ENCODE measurements at regions not wholly inside any gene's neighbourhood (a gene's known extent, or its start where the extent isn't known, plus 50 kb on each side); places are given as distances from the start of the nearest gene placed in this dataset.

DNA sequence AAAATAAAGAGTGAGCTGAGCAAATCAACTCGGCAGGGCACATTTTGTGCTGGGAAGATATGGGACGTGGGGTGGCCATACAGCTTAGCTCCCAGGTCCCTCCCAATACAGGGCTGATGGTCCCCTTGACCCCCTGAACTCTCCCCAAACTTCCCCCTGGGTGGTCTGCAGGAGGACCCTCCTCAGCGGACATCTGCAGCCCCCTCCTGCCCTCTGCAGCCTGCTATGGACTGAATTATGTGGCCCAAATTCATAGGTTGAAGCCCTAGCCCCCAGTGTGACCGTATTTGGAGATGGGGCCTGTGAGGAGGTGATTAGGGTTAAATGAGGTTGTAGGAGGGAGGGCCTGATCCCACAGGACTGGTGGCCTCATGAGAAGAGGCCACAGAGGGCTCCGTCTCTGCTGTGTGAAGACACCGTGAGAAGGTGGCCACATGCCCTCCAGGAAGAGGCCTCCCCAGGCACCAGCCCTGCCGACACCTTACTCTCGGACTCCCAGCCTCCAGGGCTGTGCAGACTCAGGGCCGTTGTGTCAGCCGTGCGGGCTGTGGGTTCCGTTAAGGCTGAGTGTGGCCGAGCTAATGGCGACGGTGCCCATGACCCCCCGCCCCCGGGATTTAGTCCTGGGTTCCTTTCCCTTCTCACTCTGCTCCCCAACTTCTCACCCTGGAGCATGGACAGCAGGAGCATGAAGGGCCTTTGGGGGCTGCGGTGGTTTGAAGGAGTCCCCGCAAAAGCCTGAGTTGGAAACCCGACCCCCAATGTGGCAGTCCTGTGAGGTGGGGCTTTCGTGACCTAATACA lies 1042.8 kb downstream of the BRD1 start:
- Histone ChIP-seq H3K4me3 (replicated peaks in 1 of 3; ENCODE audit: insufficient read depth in 1 of 3, low read depth in 2 of 3, low read length in 3 of 3) (no peak overlapping the region), H3K27me3 (ENCODE audit: control insufficient read depth in 1 of 2, insufficient read depth in 2 of 2, low read length in 2 of 2) (no peaks in the 10 kb centered on the region), H3K9ac (ENCODE audit: insufficient read depth, low read depth, low read length) (no peak overlapping the region), H3K79me2 (ENCODE audit: insufficient read depth, low read length) (no peaks in the 10 kb centered on the region), H3K9me3 (ENCODE audit: low read length) (no peaks in the 10 kb centered on the region), H3K4me1 (ENCODE audit: insufficient read depth, low read length) (peaks cover 38% of the 10 kb centered on the region), H4K20me1 (ENCODE audit: insufficient read depth, low read length) (no peaks in the 10 kb centered on the region), H3K4me2 (ENCODE audit: low read depth, low read length) (no peak overlapping the region), H3K27ac (ENCODE audit: extremely low read length, insufficient read depth, low read length) (no peak overlapping the region), H2AFZ (ENCODE audit: low read length) (no peak overlapping the region), H3K36me3 (replicated peaks in 1 of 2; ENCODE audit: control insufficient read depth in 1 of 2, insufficient read depth in 2 of 2, low read length in 2 of 2) (no peaks in the 10 kb centered on the region)
- in situ Hi-C loops (cut with HindIII; ENCODE audit: extremely low pct_ligation_motif_present, low pct_unique_long_range_greater_than_20kb) (no loop called here), intact Hi-C loops (cut with micrococcal nuclease; ENCODE audit: unreplicated experiment) (no loop called here)
- WGBS (ENCODE audit: low lambda C conversion rate): 83% methylated on average over 15 of the region's 21 CpGs
- CTCF ChIA-PET (ENCODE audit: low intra/inter-chr PET ratio, low total read pairs): no interaction called here
- FAIRE-seq (no peak), ATAC-seq (no peak), DNase-seq (ENCODE audit: low spot score) (no peak)
- BruUV-seq (replicated peaks): no TSS peak
- POLR2A ChIA-PET: no interaction called here
- no peak for TF ChIP-seq ZNF234 (CRISPR knock-in tag; conservative IDR thresholded peaks at IDR 0.05)
- TF ChIP-seq ZNF101 (CRISPR knock-in tag; IDR thresholded peaks at IDR 0.05; ENCODE audit: borderline replicate concordance, low read depth): no peak
- no peak for TF ChIP-seq ZNF318 (CRISPR knock-in tag; IDR thresholded peaks at IDR 0.05)
- TF ChIP-seq ZNF7 (CRISPR knock-in tag; IDR thresholded peaks at IDR 0.05): no peak
- TF ChIP-seq, protein P1, sequence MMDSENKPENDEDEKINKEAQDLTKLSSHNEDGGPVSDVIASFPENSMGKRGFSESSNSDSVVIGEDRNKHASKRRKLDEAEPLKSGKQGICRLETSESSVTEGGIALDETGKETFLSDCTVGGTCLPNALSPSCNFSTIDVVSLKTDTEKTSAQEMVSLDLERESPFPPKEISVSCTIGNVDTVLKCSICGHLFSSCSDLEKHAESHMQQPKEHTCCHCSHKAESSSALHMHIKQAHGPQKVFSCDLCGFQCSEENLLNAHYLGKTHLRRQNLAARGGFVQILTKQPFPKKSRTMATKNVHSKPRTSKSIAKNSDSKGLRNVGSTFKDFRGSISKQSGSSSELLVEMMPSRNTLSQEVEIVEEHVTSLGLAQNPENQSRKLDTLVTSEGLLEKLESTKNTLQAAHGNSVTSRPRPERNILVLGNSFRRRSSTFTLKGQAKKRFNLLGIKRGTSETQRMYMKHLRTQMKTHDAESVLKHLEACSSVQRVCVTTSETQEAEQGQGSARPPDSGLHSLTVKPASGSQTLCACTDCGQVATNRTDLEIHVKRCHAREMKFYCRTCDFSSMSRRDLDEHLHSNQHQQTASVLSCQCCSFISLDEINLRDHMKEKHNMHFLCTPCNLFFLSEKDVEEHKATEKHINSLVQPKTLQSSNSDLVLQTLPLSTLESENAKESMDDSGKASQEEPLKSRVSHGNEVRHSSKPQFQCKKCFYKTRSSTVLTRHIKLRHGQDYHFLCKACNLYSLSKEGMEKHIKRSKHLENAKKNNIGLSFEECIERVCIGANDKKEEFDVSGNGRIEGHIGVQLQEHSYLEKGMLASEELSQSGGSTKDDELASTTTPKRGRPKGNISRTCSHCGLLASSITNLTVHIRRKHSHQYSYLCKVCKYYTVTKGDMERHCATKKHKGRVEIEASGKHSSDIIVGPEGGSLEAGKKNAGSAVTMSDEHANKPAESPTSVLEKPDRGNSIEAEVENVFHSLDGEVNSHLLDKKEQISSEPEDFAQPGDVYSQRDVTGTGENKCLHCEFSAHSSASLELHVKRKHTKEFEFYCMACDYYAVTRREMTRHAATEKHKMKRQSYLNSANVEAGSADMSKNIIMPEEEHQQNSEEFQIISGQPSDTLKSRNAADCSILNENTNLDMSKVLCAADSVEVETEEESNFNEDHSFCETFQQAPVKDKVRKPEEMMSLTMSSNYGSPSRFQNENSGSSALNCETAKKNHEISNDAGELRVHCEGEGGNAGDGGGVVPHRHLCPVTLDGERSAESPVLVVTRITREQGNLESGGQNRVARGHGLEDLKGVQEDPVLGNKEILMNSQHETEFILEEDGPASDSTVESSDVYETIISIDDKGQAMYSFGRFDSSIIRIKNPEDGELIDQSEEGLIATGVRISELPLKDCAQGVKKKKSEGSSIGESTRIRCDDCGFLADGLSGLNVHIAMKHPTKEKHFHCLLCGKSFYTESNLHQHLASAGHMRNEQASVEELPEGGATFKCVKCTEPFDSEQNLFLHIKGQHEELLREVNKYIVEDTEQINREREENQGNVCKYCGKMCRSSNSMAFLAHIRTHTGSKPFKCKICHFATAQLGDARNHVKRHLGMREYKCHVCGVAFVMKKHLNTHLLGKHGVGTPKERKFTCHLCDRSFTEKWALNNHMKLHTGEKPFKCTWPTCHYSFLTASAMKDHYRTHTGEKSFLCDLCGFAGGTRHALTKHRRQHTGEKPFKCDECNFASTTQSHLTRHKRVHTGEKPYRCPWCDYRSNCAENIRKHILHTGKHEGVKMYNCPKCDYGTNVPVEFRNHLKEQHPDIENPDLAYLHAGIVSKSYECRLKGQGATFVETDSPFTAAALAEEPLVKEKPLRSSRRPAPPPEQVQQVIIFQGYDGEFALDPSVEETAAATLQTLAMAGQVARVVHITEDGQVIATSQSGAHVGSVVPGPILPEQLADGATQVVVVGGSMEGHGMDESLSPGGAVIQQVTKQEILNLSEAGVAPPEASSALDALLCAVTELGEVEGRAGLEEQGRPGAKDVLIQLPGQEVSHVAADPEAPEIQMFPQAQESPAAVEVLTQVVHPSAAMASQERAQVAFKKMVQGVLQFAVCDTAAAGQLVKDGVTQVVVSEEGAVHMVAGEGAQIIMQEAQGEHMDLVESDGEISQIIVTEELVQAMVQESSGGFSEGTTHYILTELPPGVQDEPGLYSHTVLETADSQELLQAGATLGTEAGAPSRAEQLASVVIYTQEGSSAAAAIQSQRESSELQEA (CRISPR knock-in tag; IDR thresholded peaks at IDR 0.05; ENCODE audit: not compliant biosample characterization): no peak
- no peak for TF ChIP-seq ZKSCAN1 (IDR thresholded peaks at IDR 0.05; ENCODE audit: low read length)
- no peak for TF ChIP-seq ZNF20 (CRISPR knock-in tag; IDR thresholded peaks at IDR 0.05)
- TF ChIP-seq RORA (CRISPR knock-in tag; IDR thresholded peaks at IDR 0.05): no peak

Measured in HepG2 (cell line).